OCI-LY1 (cell line): ENCODE measurements at regions not wholly inside any gene's neighbourhood (a gene's known extent, or its start where the extent isn't known, plus 50 kb on each side); places are given as distances from the start of the nearest gene placed in this dataset.

Experiments used
- CTCF ChIP-seq: fragments of 200-600 bp; sonication (generic), shearing (Covaris generic); IDR thresholded peaks from 2 replicates; pipeline ENCODE4 v1.5.1; 2017; ENCODE audit warnings: mild to moderate bottlenecking, antibody characterized with exemption, low read length, moderate library complexity, mixed read lengths
- EZH2 ChIP-seq: fragments of 200-600 bp; sonication (generic), shearing (Covaris generic); IDR thresholded peaks from 2 replicates; pipeline ENCODE4 v1.8.0; 2017; ENCODE audit warnings: borderline replicate concordance, mixed run types, mild to moderate bottlenecking, antibody characterized with exemption, low read length, moderate library complexity, mixed read lengths

GRCh38 chr6:93728150-93728549 lies 308.8 kb upstream of the EPHA7 start:
- no peak for TF ChIP-seq CTCF
- TF ChIP-seq EZH2, result no peak
